Body of pancreas (tissue), 4 donors: ENCODE measurements at regions not wholly inside any gene's neighbourhood (a gene's known extent, or its start where the extent isn't known, plus 50 kb on each side); places are given as distances from the start of the nearest gene placed in this dataset.

ENCODE experiments used
- ATAC-seq: fragments of 150-250 bp; one replicate; pipeline ENCODE4 v1.9.1; 2016
- DNase-seq, 4 donors: peaks; one replicate each; pipeline ENCODE4 v3.0.0-alpha.2; 2019
- H3K27ac ChIP-seq, 4 donors: fragments of 200-600 bp; sonication (generic); 1 replicate in 3 of 4; 2 replicates in 1 of 4; pipeline versions ENCODE4 v1.5.1 to v1.6.1; 2016 to 2019; ENCODE audit warnings: mild to moderate bottlenecking in 1 of 4, mixed read lengths in 1 of 4, moderate library complexity in 1 of 4
- H3K27me3 ChIP-seq, 2 donors: fragments of 200-600 bp; sonication (generic); one replicate each; pipeline ENCODE4 v1.6.0; 2016; ENCODE audit warnings: mild to moderate bottlenecking in 1 of 2
- H3K36me3 ChIP-seq, 2 donors: fragments of 200-600 bp; sonication (generic); replicated peaks in 1 of 2; 2 replicates each; pipeline ENCODE4 v1.5.1; 2016; ENCODE audit warnings: low read depth in 2 of 2; ENCODE audit not compliant: insufficient read depth in 1 of 2
- H3K4me1 ChIP-seq: fragments of 200-600 bp; sonication (generic); one replicate; pipeline ENCODE4 v1.6.0; 2016
- H3K4me3 ChIP-seq, 2 donors: fragments of 200-600 bp; sonication (generic); 1 replicate in 1 of 2; 2 replicates in 1 of 2; pipeline ENCODE4 v1.5.1; 2016 to 2019
- H3K9me3 ChIP-seq, 3 donors: fragments of 200-600 bp; sonication (generic); 1 replicate in 2 of 3; 2 replicates in 1 of 3; pipeline ENCODE4 v1.5.1; 2016
- POLR2A ChIP-seq, 3 donors: fragments of 450-650 bp; IDR thresholded peaks; one replicate each; pipeline ENCODE4 v1.6.1; 2016; ENCODE audit warnings: antibody characterized with exemption in 3 of 3, mild to moderate bottlenecking in 2 of 3
- WGBS, 2 donors: methylation state at CpG; one replicate each; pipeline ENCODE4 v1.1.5; 2017; 5-methylcytosine and 5-hydroxymethylcytosine counted together
- intact Hi-C: fragments of 100-400 bp; cut with DNase I; formaldehyde crosslinking; loops from one replicate; pipeline ENCODE4 v1.15.1; 2023
- TF ChIP-seq, protein P1 (sequence below), 7 experiments: fragments of 450-650 bp in 4 of 7; fragments of 200-600 bp in 3 of 7; sonication (generic) in 3 of 7; IDR thresholded peaks; one replicate each; pipeline ENCODE4 v1.5.1; 2016 to 2019; ENCODE audit warnings: antibody characterized with exemption in 7 of 7

DNA sequence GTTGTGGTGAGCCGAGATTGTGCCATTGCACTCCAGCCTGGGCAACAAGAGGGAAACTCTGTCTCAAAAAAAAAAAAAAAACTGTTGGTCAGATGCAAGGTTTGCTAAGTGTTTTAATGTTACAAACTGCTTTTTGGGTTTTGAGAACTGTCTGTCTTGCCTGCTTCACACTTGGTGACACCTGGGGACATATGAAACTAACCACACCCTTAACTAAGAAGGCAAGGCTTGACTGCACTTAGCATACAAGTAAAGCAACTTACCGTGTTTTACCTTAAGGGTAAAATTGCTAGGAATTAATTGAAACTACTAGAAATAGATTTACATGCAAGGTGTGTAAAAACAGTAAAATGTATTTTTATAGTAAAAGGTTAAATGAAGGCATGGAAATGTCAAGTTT lies 180.4 kb downstream of the OR13H1 start:
- ATAC-seq (no peak), DNase-seq (no peak)
- TF ChIP-seq POLR2A (IDR thresholded peaks at IDR 0.05), result no peak
- TF ChIP-seq, protein P1, sequence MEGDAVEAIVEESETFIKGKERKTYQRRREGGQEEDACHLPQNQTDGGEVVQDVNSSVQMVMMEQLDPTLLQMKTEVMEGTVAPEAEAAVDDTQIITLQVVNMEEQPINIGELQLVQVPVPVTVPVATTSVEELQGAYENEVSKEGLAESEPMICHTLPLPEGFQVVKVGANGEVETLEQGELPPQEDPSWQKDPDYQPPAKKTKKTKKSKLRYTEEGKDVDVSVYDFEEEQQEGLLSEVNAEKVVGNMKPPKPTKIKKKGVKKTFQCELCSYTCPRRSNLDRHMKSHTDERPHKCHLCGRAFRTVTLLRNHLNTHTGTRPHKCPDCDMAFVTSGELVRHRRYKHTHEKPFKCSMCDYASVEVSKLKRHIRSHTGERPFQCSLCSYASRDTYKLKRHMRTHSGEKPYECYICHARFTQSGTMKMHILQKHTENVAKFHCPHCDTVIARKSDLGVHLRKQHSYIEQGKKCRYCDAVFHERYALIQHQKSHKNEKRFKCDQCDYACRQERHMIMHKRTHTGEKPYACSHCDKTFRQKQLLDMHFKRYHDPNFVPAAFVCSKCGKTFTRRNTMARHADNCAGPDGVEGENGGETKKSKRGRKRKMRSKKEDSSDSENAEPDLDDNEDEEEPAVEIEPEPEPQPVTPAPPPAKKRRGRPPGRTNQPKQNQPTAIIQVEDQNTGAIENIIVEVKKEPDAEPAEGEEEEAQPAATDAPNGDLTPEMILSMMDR (IDR thresholded peaks at IDR 0.05), result no peak
- intact Hi-C loops, result no loop called here
- H3K27me3 ChIP-seq, result no peaks in the 10 kb centered on the region
- WGBS, 2 donors, result 83 to 95% methylated on average over 1 to 2 of the region's 2 CpGs
- no peaks in the 10 kb centered on the region for H3K36me3 ChIP-seq
- H3K4me3 ChIP-seq, result no peak overlapping the region
- no peaks in the 10 kb centered on the region for H3K4me1 ChIP-seq
- no peak overlapping the region for H3K27ac ChIP-seq
- H3K9me3 ChIP-seq, result no peaks in the 10 kb centered on the region

DNA sequence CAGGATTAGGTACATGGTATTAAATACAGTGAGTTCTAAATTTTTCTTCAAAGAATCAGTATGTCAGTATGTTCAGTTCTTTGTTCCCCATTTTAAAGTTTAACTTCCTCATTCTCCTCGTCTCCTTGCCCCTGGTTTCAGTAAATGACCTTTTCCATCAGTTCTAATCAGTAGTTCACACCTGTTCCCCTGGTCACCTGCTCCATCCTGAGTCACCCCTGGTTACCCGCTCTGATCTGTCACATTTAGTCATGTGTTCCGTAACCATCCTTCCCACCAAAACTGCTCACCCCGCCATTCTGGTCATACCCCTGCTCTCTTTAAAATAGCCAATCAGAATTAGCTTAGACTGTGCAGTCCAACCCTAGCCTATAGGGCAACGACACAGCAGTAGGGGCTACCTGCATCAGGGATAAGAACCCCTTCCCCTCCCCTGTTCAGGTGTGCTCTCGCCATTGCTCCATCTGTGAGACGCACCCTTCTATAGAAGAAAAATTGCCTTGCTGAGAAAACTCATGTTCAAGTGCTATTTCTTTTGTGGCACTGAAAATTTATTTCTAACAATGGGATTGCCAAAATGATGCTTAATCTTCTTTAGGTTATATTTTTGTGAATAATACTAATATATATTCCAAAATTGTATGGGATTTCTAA lies 181.3 kb downstream of the OR13H1 start:
- H3K36me3 ChIP-seq, result no peaks in the 10 kb centered on the region
- no peaks in the 10 kb centered on the region for H3K27me3 ChIP-seq
- H3K9me3 ChIP-seq, result no peaks in the 10 kb centered on the region
- no peak overlapping the region for H3K4me3 ChIP-seq
- no peak overlapping the region for H3K27ac ChIP-seq
- intact Hi-C loops, result no loop called here
- no peak for TF ChIP-seq POLR2A (IDR thresholded peaks at IDR 0.05)
- TF ChIP-seq, protein P1 (IDR thresholded peaks at IDR 0.05), result no peak
- DNase-seq (no peak), ATAC-seq (no peak)
- no peaks in the 10 kb centered on the region for H3K4me1 ChIP-seq
- WGBS, 2 donors, result 76 to 85% methylated on average over 7 of the region's 7 CpGs

DNA sequence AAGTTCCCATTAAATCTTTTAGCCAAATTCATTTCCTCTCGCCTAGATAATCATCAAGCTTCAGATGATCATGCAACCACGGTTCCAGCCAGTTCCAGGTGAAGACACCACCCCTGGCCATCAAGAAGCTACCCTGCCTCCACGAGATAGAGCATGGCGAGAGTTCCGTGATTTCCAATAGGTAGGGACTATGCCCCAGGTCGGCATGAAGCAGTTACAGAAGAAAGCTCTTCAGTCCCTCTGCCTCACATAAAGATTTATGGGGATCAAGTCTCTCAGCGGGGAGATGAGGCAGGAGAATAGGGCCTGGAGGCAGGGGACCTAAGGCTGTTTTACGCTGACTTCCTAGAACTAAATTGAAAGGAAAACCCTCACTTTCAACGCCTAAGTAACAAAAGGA lies 183.9 kb downstream of the OR13H1 start:
- no peak overlapping the region for H3K27ac ChIP-seq
- H3K27me3 ChIP-seq, result no peaks in the 10 kb centered on the region

DNA sequence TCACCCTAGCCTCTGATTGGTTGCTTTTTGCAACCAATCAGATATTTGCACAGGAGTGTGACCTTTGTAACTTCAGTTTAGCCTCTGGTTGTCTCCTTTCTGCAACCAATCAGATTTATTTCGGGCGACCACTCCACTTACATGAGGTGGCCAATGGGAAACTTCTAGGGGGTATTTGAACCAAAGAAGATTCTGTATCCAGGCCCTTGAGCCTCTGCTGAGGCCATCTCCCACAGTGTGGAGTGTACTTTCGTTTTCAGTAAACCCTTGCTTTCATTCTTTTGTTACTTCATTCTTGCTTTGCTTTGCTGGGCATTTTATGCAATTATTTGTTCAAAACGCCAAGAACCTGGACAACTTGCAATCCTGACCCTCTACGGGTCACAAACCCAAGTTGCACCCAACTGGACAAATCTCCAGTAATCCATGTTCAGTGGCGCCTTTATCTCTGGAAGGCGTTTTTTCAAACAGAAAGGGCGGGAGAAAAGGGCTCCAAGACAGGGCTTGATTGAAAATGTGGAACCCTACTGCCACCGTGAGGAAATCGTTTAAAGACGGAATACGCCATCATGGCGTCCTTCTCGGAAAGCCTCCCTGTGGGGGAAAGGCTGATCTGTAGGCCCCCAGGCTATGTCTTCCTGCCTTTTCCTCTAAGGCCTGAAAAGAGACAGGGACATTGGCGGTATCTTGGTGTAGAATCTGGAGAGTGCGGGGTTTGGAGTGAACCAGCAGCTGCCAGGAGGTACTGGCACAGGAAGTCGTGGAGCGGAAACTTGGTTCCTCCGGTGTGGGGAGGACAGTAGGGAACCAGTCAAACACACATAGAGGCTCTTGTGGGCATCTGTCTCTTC lies 184.6 kb downstream of the OR13H1 start:
- H3K27ac ChIP-seq, result peak overlapping the region in 2 of 4 donors; percentile 52 to 75
- H3K4me1 ChIP-seq, result no peaks in the 10 kb centered on the region
- TF ChIP-seq, protein P1 (IDR thresholded peaks at IDR 0.05), result peak in 3 of 7 experiments; percentile 28 to 87 (median 76)
- TF ChIP-seq POLR2A (IDR thresholded peaks at IDR 0.05), result no peak
- no peaks in the 10 kb centered on the region for H3K36me3 ChIP-seq
- no peaks in the 10 kb centered on the region for H3K27me3 ChIP-seq
- H3K9me3 ChIP-seq, result no peaks in the 10 kb centered on the region
- no peak for ATAC-seq
- H3K4me3 ChIP-seq, result no peak overlapping the region
- WGBS, 2 donors, result 92 to 97% methylated on average over 14 to 18 of the region's 19 CpGs
- intact Hi-C loops, result no loop called here
- DNase-seq, result peak in 2 of 4 donors; percentile 87

More for the DNA sequence above, 183.9 kb downstream of the OR13H1 start:
- ATAC-seq (no peak), DNase-seq (no peak)
- no peak overlapping the region for H3K4me3 ChIP-seq
- no peaks in the 10 kb centered on the region for H3K36me3 ChIP-seq
- H3K4me1 ChIP-seq, result no peaks in the 10 kb centered on the region
- H3K9me3 ChIP-seq, result no peaks in the 10 kb centered on the region
- intact Hi-C loops, result no loop called here
- WGBS, 2 donors, result 82 to 93% methylated on average over 4 to 8 of the region's 9 CpGs
- TF ChIP-seq, protein P1 (IDR thresholded peaks at IDR 0.05), result no peak
- TF ChIP-seq POLR2A (IDR thresholded peaks at IDR 0.05), result no peak
